NCI-H524 (cell line): ENCODE measurements at regions not wholly inside any gene's neighbourhood (a gene's known extent, or its start where the extent isn't known, plus 50 kb on each side); places are given as distances from the start of the nearest gene placed in this dataset.
"Not testable (repeated sequence)": the region's sequence is repeated elsewhere in the genome, so short reads cannot be mapped to it uniquely, and the experiment has no call there.

Experiments
- DNase-seq, 2 experiments: peaks; one replicate each; lab custom pipeline; 2025; lab: John Stamatoyannopoulos, UW

GRCh38 chr9:714675-715074 lies 126.8 kb upstream of the DMRT1 start:
- DNase-seq: no peak

- DNase-seq: no peak
Measured at GRCh38 chr9:715300-715699, 126.2 kb upstream of the DMRT1 start.

- no peak for DNase-seq
Measured at GRCh38 chr9:715743-716400, 125.6 kb upstream of the DMRT1 start.

GRCh38 chr9:717722-718121 lies 123.8 kb upstream of the DMRT1 start:
- DNase-seq: no peak

GRCh38 chr9:720239-720881 lies 121.1 kb upstream of the DMRT1 start:
- no peak for DNase-seq

- no peak for DNase-seq
Measured at GRCh38 chr9:722388-722980, 119.0 kb upstream of the DMRT1 start.

GRCh38 chr9:724461-724860 lies 117.0 kb upstream of the DMRT1 start:
- DNase-seq: not testable (repeated sequence)

- DNase-seq: no peak
Measured at GRCh38 chr9:726005-726404, 115.5 kb upstream of the DMRT1 start.

GRCh38 chr9:727767-728166 lies 113.7 kb upstream of the DMRT1 start:
- DNase-seq: no peak

- DNase-seq: no peak
Measured at GRCh38 chr9:728535-728934, 113.0 kb upstream of the DMRT1 start.

GRCh38 chr9:731474-731873 lies 110.0 kb upstream of the DMRT1 start:
- DNase-seq: no peak

- no peak for DNase-seq
Measured at GRCh38 chr9:734831-735511, 106.5 kb upstream of the DMRT1 start.

- no peak for DNase-seq
Measured at GRCh38 chr9:737400-738120, 103.9 kb upstream of the DMRT1 start.

- DNase-seq: no peak
Measured at GRCh38 chr9:738209-738915, 103.1 kb upstream of the DMRT1 start.

- no peak for DNase-seq
Measured at GRCh38 chr9:739362-739761, 102.1 kb upstream of the DMRT1 start.

- DNase-seq: no peak
Measured at GRCh38 chr9:740221-740620, 101.3 kb upstream of the DMRT1 start.

- DNase-seq: no peak
Measured at GRCh38 chr9:742104-742503, 99.4 kb upstream of the DMRT1 start.

- no peak for DNase-seq
Measured at GRCh38 chr9:742914-743589, 98.4 kb upstream of the DMRT1 start.

- peak in 1 of 2 experiments; percentile 31 for DNase-seq
Measured at GRCh38 chr9:744046-744712, 97.3 kb upstream of the DMRT1 start.

GRCh38 chr9:744790-745484 lies 96.6 kb upstream of the DMRT1 start:
- DNase-seq: peak in 1 of 2 experiments; percentile 67
